HEK293 (cell line): ENCODE measurements at regions not wholly inside any gene's neighbourhood (a gene's known extent, or its start where the extent isn't known, plus 50 kb on each side); places are given as distances from the start of the nearest gene placed in this dataset.

ENCODE experiments used
- KLF8 ChIP-seq: fragments of 450-650 bp; formaldehyde crosslinking; IDR thresholded peaks from 2 replicates; pipeline ENCODE4 v1.5.1; 2016; ENCODE audit warnings: missing biosample characterization, missing genetic modification characterization
- MZF1 ChIP-seq: fragments of 450-650 bp; formaldehyde crosslinking; IDR thresholded peaks from 2 replicates; pipeline ENCODE4 v1.5.1; 2017; ENCODE audit warnings: missing biosample characterization, missing genetic modification characterization, borderline replicate concordance
- OVOL3 ChIP-seq: fragments of 450-650 bp; formaldehyde crosslinking; IDR thresholded peaks from 2 replicates; pipeline ENCODE4 v1.5.1; 2016; ENCODE audit warnings: missing biosample characterization, missing genetic modification characterization
- PRDM10 ChIP-seq: fragments of 450-650 bp; formaldehyde crosslinking; IDR thresholded peaks from 2 replicates; pipeline ENCODE4 v1.5.1; 2016; ENCODE audit warnings: missing biosample characterization, missing genetic modification characterization
- ZBTB8A ChIP-seq: fragments of 450-650 bp; formaldehyde crosslinking; IDR thresholded peaks from 2 replicates; pipeline ENCODE4 v1.5.1; 2016; ENCODE audit warnings: missing biosample characterization, missing genetic modification characterization
- ZNF202 ChIP-seq: fragments of 450-650 bp; formaldehyde crosslinking; IDR thresholded peaks from 2 replicates; pipeline ENCODE4 v1.5.1; 2016; ENCODE audit warnings: missing biosample characterization, missing genetic modification characterization, borderline replicate concordance
- ZNF362 ChIP-seq: fragments of 450-650 bp; formaldehyde crosslinking; IDR thresholded peaks from 2 replicates; pipeline ENCODE4 v1.5.1; 2016; ENCODE audit warnings: missing biosample characterization, missing genetic modification characterization
- ZNF37A ChIP-seq: fragments of 450-650 bp; IDR thresholded peaks from 2 replicates; pipeline ENCODE4 v1.5.1; 2018; ENCODE audit warnings: missing biosample characterization, missing genetic modification characterization
- ZNF391 ChIP-seq: fragments of 450-650 bp; formaldehyde crosslinking; IDR thresholded peaks from 2 replicates; pipeline ENCODE4 v1.5.1; 2016; ENCODE audit warnings: low read depth, missing biosample characterization, missing genetic modification characterization, borderline replicate concordance
- ZNF394 ChIP-seq: fragments of 450-650 bp; formaldehyde crosslinking; IDR thresholded peaks from 2 replicates; pipeline ENCODE4 v1.5.1; 2016; ENCODE audit warnings: missing biosample characterization, missing genetic modification characterization, mild to moderate bottlenecking, moderate library complexity, borderline replicate concordance
- ZNF404 ChIP-seq: fragments of 450-650 bp; formaldehyde crosslinking; IDR thresholded peaks from 2 replicates; pipeline ENCODE4 v1.5.1; 2017; ENCODE audit warnings: missing biosample characterization, missing genetic modification characterization
- ZNF521 ChIP-seq: fragments of 450-650 bp; formaldehyde crosslinking; IDR thresholded peaks from 2 replicates; pipeline ENCODE4 v1.5.1; 2017; ENCODE audit warnings: missing biosample characterization, mild to moderate bottlenecking, missing genetic modification characterization
- ZNF692 ChIP-seq: fragments of 450-650 bp; formaldehyde crosslinking; IDR thresholded peaks from 2 replicates; pipeline ENCODE4 v1.5.1; 2016; ENCODE audit warnings: missing biosample characterization, missing genetic modification characterization
- ZNF707 ChIP-seq: fragments of 450-650 bp; formaldehyde crosslinking; IDR thresholded peaks from 2 replicates; pipeline ENCODE4 v1.5.1; 2016; ENCODE audit warnings: missing biosample characterization, missing genetic modification characterization
- ZSCAN16 ChIP-seq: fragments of 450-650 bp; formaldehyde crosslinking; IDR thresholded peaks from 2 replicates; pipeline ENCODE4 v1.5.1; 2016; ENCODE audit warnings: missing biosample characterization, missing genetic modification characterization
- ZXDB ChIP-seq: fragments of 450-650 bp; formaldehyde crosslinking; IDR thresholded peaks from 2 replicates; pipeline ENCODE4 v1.5.1; 2016; ENCODE audit warnings: missing biosample characterization, missing genetic modification characterization
- TF ChIP-seq, protein P1 (sequence below): fragments of 450-650 bp; formaldehyde crosslinking; IDR thresholded peaks from 2 replicates; pipeline ENCODE4 v1.5.1; 2017; ENCODE audit warnings: missing biosample characterization, missing genetic modification characterization
- TF ChIP-seq, protein P2 (sequence below): fragments of 450-650 bp; formaldehyde crosslinking; conservative IDR thresholded peaks from 2 replicates; pipeline ENCODE4 v1.5.1; 2016; ENCODE audit warnings: low read depth, missing biosample characterization, missing genetic modification characterization
- TF ChIP-seq, protein P3 (sequence below): fragments of 450-650 bp; formaldehyde crosslinking; IDR thresholded peaks from 2 replicates; pipeline ENCODE4 v1.5.1; 2016; ENCODE audit warnings: missing biosample characterization, missing genetic modification characterization
- TF ChIP-seq, protein P4 (sequence below): fragments of 450-650 bp; formaldehyde crosslinking; IDR thresholded peaks from 2 replicates; pipeline ENCODE4 v1.5.1; 2016; ENCODE audit warnings: missing biosample characterization, missing genetic modification characterization

GRCh38 chr4:38318737-38319455 is 345.1 kb upstream of the KLF3 start (continued):
- TF ChIP-seq ZNF362 (tag by site-specific recombination) (peak; percentile 84), ZNF202 (tag by site-specific recombination) (no peak), ZNF521 (tag by site-specific recombination) (no peak), OVOL3 (no peak), ZNF37A (tag by site-specific recombination) (no peak), ZNF404 (tag by site-specific recombination) (no peak), MZF1 (tag by site-specific recombination) (no peak), KLF8 (tag by site-specific recombination) (0 out of 2 replicates have a peak, but pooled peaks have one; percentile 25), ZNF391 (no peak), ZXDB (tag by site-specific recombination) (peak; percentile 61; the same call in 1 of the 2 replicates), ZNF707 (tag by site-specific recombination) (no peak), ZNF692 (tag by site-specific recombination) (no peak), ZBTB8A (tag by site-specific recombination) (peak; percentile 63), ZNF394 (tag by site-specific recombination) (peak; percentile 29; the same call in 1 of the 2 replicates), ZSCAN16 (tag by site-specific recombination) (no peak), PRDM10 (tag by site-specific recombination) (peak; percentile 98)
- TF ChIP-seq, protein P1, sequence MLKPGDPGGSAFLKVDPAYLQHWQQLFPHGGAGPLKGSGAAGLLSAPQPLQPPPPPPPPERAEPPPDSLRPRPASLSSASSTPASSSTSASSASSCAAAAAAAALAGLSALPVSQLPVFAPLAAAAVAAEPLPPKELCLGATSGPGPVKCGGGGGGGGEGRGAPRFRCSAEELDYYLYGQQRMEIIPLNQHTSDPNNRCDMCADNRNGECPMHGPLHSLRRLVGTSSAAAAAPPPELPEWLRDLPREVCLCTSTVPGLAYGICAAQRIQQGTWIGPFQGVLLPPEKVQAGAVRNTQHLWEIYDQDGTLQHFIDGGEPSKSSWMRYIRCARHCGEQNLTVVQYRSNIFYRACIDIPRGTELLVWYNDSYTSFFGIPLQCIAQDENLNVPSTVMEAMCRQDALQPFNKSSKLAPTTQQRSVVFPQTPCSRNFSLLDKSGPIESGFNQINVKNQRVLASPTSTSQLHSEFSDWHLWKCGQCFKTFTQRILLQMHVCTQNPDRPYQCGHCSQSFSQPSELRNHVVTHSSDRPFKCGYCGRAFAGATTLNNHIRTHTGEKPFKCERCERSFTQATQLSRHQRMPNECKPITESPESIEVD (tag by site-specific recombination), result peak; percentile 97
- TF ChIP-seq, protein P2, sequence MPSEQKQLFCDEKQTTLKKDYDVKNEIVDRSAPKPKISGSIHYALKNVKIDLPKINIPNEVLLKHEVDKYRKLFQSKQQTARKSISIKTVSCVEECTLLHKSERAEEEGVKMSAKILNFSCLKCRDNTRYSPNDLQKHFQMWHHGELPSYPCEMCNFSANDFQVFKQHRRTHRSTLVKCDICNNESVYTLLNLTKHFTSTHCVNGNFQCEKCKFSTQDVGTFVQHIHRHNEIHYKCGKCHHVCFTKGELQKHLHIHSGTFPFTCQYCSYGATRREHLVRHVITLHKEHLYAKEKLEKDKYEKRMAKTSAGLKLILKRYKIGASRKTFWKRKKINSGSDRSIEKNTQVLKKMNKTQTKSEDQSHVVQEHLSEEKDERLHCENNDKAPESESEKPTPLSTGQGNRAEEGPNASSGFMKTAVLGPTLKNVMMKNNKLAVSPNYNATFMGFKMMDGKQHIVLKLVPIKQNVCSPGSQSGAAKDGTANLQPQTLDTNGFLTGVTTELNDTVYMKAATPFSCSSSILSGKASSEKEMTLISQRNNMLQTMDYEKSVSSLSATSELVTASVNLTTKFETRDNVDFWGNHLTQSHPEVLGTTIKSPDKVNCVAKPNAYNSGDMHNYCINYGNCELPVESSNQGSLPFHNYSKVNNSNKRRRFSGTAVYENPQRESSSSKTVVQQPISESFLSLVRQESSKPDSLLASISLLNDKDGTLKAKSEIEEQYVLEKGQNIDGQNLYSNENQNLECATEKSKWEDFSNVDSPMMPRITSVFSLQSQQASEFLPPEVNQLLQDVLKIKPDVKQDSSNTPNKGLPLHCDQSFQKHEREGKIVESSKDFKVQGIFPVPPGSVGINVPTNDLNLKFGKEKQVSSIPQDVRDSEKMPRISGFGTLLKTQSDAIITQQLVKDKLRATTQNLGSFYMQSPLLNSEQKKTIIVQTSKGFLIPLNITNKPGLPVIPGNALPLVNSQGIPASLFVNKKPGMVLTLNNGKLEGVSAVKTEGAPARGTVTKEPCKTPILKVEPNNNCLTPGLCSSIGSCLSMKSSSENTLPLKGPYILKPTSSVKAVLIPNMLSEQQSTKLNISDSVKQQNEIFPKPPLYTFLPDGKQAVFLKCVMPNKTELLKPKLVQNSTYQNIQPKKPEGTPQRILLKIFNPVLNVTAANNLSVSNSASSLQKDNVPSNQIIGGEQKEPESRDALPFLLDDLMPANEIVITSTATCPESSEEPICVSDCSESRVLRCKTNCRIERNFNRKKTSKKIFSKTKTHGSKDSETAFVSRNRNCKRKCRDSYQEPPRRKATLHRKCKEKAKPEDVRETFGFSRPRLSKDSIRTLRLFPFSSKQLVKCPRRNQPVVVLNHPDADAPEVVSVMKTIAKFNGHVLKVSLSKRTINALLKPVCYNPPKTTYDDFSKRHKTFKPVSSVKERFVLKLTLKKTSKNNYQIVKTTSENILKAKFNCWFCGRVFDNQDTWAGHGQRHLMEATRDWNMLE (tag by site-specific recombination), result peak; percentile 60
- TF ChIP-seq, protein P3, sequence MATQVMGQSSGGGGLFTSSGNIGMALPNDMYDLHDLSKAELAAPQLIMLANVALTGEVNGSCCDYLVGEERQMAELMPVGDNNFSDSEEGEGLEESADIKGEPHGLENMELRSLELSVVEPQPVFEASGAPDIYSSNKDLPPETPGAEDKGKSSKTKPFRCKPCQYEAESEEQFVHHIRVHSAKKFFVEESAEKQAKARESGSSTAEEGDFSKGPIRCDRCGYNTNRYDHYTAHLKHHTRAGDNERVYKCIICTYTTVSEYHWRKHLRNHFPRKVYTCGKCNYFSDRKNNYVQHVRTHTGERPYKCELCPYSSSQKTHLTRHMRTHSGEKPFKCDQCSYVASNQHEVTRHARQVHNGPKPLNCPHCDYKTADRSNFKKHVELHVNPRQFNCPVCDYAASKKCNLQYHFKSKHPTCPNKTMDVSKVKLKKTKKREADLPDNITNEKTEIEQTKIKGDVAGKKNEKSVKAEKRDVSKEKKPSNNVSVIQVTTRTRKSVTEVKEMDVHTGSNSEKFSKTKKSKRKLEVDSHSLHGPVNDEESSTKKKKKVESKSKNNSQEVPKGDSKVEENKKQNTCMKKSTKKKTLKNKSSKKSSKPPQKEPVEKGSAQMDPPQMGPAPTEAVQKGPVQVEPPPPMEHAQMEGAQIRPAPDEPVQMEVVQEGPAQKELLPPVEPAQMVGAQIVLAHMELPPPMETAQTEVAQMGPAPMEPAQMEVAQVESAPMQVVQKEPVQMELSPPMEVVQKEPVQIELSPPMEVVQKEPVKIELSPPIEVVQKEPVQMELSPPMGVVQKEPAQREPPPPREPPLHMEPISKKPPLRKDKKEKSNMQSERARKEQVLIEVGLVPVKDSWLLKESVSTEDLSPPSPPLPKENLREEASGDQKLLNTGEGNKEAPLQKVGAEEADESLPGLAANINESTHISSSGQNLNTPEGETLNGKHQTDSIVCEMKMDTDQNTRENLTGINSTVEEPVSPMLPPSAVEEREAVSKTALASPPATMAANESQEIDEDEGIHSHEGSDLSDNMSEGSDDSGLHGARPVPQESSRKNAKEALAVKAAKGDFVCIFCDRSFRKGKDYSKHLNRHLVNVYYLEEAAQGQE (tag by site-specific recombination), result no peak
- TF ChIP-seq, protein P4, sequence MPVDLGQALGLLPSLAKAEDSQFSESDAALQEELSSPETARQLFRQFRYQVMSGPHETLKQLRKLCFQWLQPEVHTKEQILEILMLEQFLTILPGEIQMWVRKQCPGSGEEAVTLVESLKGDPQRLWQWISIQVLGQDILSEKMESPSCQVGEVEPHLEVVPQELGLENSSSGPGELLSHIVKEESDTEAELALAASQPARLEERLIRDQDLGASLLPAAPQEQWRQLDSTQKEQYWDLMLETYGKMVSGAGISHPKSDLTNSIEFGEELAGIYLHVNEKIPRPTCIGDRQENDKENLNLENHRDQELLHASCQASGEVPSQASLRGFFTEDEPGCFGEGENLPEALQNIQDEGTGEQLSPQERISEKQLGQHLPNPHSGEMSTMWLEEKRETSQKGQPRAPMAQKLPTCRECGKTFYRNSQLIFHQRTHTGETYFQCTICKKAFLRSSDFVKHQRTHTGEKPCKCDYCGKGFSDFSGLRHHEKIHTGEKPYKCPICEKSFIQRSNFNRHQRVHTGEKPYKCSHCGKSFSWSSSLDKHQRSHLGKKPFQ, result no peak
